DOHH2 (cell line): ENCODE measurements at regions not wholly inside any gene's neighbourhood (a gene's known extent, or its start where the extent isn't known, plus 50 kb on each side); places are given as distances from the start of the nearest gene placed in this dataset.

Experiments
- H3F3A ChIP-seq: fragments of 200-600 bp; sonication (generic), shearing (Covaris generic); 2 replicates; pipeline ENCODE4 v1.6.0; 2016; ENCODE audit warnings: antibody characterized with exemption, mild to moderate bottlenecking; ENCODE audit not compliant: control insufficient read depth, insufficient read depth
- H3K27ac ChIP-seq: fragments of 200-600 bp; sonication (generic); 2 replicates; pipeline ENCODE4 v1.5.1; 2014; ENCODE audit warnings: low read depth, mild to moderate bottlenecking, low read length, moderate library complexity
- H3K27me3 ChIP-seq: fragments of 200-600 bp; sonication (generic); 2 replicates; pipeline ENCODE4 v1.6.1; 2014; ENCODE audit warnings: mild to moderate bottlenecking, low read length, mixed read lengths; ENCODE audit not compliant: control insufficient read depth
- H3K36me3 ChIP-seq: fragments of 200-600 bp; sonication (generic); 2 replicates; pipeline ENCODE4 v1.6.1; 2014; ENCODE audit warnings: mild to moderate bottlenecking, low read length, moderate library complexity, mixed read lengths; ENCODE audit not compliant: control insufficient read depth
- H3K4me1 ChIP-seq: fragments of 200-600 bp; sonication (generic); 2 replicates; pipeline ENCODE4 v1.6.1; 2014; ENCODE audit warnings: mild to moderate bottlenecking, low read length, mixed read lengths; ENCODE audit not compliant: control insufficient read depth
- H3K4me2 ChIP-seq: fragments of 200-600 bp; sonication (generic); 2 replicates; pipeline ENCODE4 v1.6.0; 2014; ENCODE audit warnings: mild to moderate bottlenecking, low read length, moderate library complexity
- H3K4me3 ChIP-seq: fragments of 200-600 bp; sonication (generic); 2 replicates; pipeline ENCODE4 v1.5.1; 2014; ENCODE audit warnings: mild to moderate bottlenecking, low read length, mixed read lengths
- H3K79me2 ChIP-seq: fragments of 200-600 bp; sonication (generic); 2 replicates; pipeline ENCODE4 v1.6.1; 2014; ENCODE audit warnings: mild to moderate bottlenecking, low read length, mixed read lengths; ENCODE audit not compliant: control insufficient read depth
- H3K9me2 ChIP-seq: fragments of 200-600 bp; sonication (generic); replicated peaks from 2 replicates; pipeline ENCODE4 v1.6.1; 2014; ENCODE audit warnings: mild to moderate bottlenecking, low read length, mixed read lengths; ENCODE audit not compliant: control insufficient read depth
- H3K9me3 ChIP-seq: fragments of 200-600 bp; sonication (generic); 2 replicates; pipeline ENCODE4 v1.6.1; 2014; ENCODE audit warnings: antibody characterized with exemption, low read length, mixed read lengths; ENCODE audit not compliant: control insufficient read depth, insufficient read depth
- H4K20me1 ChIP-seq: fragments of 200-600 bp; sonication (generic); 2 replicates; pipeline ENCODE4 v1.6.0; 2014; ENCODE audit warnings: low read depth, mild to moderate bottlenecking, antibody characterized with exemption, low read length, moderate library complexity; ENCODE audit not compliant: control insufficient read depth, insufficient read depth
- CTCF ChIP-seq: fragments of 200-600 bp; sonication (generic); IDR thresholded peaks from one replicate; pipeline ENCODE4 v1.5.1; 2014; ENCODE audit warnings: antibody characterized with exemption, mild to moderate bottlenecking, low read depth, low read length; ENCODE audit not compliant: poor library complexity, severe bottlenecking
- EZH2phosphoT487 ChIP-seq: fragments of 200-600 bp; sonication (generic); IDR thresholded peaks from 2 replicates; pipeline ENCODE4 v1.6.1; 2017; ENCODE audit warnings: borderline replicate concordance, mild to moderate bottlenecking, antibody characterized with exemption, low read length, moderate library complexity, mixed read lengths

GRCh38 chr4:156606554-156607477 is 364.8 kb downstream of the PDGFC start:
- H3K9me2 ChIP-seq, result no peaks in the 10 kb centered on the region
- no peaks in the 10 kb centered on the region for H3K9me3 ChIP-seq
- no peak overlapping the region for H3K4me3 ChIP-seq
- no peak overlapping the region for H3K4me2 ChIP-seq
- H3K79me2 ChIP-seq, result no peaks in the 10 kb centered on the region
- H3K4me1 ChIP-seq, result no peaks in the 10 kb centered on the region
- no peaks in the 10 kb centered on the region for H3K36me3 ChIP-seq
- H3K27ac ChIP-seq, result no peak overlapping the region
- H3F3A ChIP-seq, result no peaks in the 10 kb centered on the region
- H3K27me3 ChIP-seq, result no peaks in the 10 kb centered on the region
- H4K20me1 ChIP-seq, result no peaks in the 10 kb centered on the region
- TF ChIP-seq CTCF (no peak), EZH2phosphoT487 (no peak)

GRCh38 chr4:156598138-156598681 is 373.4 kb downstream of the PDGFC start:
- Histone ChIP-seq H3K27me3 (no peaks in the 10 kb centered on the region), H3K9me3 (no peaks in the 10 kb centered on the region), H3K4me2 (no peak overlapping the region), H3K36me3 (no peaks in the 10 kb centered on the region), H3F3A (no peaks in the 10 kb centered on the region), H3K4me3 (no peak overlapping the region), H4K20me1 (no peaks in the 10 kb centered on the region), H3K9me2 (no peaks in the 10 kb centered on the region), H3K79me2 (no peaks in the 10 kb centered on the region), H3K4me1 (no peaks in the 10 kb centered on the region), H3K27ac (no peak overlapping the region)
- TF ChIP-seq EZH2phosphoT487 (no peak), CTCF (no peak)

DNA sequence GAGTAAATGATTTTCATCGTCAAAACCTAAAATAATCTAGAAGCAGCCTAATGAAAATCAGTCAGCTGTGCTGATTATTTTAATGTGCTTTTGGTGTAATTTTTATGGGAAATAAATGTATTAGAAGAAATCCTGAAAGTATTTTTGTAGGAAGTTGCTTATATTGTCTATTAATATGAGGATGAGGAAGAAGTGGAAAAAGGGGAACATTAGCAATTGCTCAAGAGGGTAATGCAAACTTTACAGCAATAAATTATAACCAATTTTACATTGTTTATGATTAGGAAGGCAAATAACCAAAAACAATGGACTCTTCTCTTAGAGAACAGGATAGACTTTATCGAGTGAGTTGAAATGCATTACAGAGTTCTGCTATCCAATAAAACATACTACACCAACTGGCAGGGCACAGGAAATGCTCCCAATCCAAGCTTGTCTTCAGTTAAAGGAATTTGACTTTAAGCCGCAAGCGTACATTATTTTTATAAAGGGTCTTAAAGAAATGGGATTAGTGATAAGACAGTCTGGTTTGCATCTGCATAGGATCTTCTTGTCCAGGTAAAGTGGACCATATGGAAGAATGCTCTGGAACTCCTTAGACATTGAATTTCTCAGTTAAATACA is 374.8 kb downstream of the PDGFC start:
- Histone ChIP-seq H3K4me3 (no peak overlapping the region), H3K27me3 (no peaks in the 10 kb centered on the region), H3K4me1 (no peaks in the 10 kb centered on the region), H3K9me2 (no peaks in the 10 kb centered on the region), H3K79me2 (no peaks in the 10 kb centered on the region), H3K36me3 (no peaks in the 10 kb centered on the region), H3K4me2 (no peak overlapping the region), H3F3A (no peaks in the 10 kb centered on the region), H3K27ac (no peak overlapping the region), H3K9me3 (no peaks in the 10 kb centered on the region), H4K20me1 (no peaks in the 10 kb centered on the region)
- no peak for TF ChIP-seq EZH2phosphoT487
- no peak for TF ChIP-seq CTCF
